Memory B cell (primary cell): ENCODE measurements at regions not wholly inside any gene's neighbourhood (a gene's known extent, or its start where the extent isn't known, plus 50 kb on each side); places are given as distances from the start of the nearest gene placed in this dataset.

ENCODE experiments used
- ATAC-seq: fragments of 150-1000 bp; cut with Tn5 transposase; 2 replicates; pipeline ENCODE4 v1.10.0; 2021; ENCODE audit warnings: low read depth, mild to moderate bottlenecking, moderate library complexity
- DNase-seq, 2 donors: peaks; one replicate each; pipeline ENCODE4 v3.0.0; 2022; ENCODE audit warnings: low spot score in 2 of 2
- H3K27ac Mint-ChIP-seq: one replicate; pipeline ENCODE4 v1.8.0; 2022; ENCODE audit warnings: mild to moderate bottlenecking, moderate library complexity, mixed read lengths
- H3K27me3 Mint-ChIP-seq: one replicate; pipeline ENCODE4 v1.8.0; 2022; ENCODE audit warnings: mixed read lengths
- H3K36me3 Mint-ChIP-seq: one replicate; pipeline ENCODE4 v1.8.0; 2022; ENCODE audit warnings: mild to moderate bottlenecking, mixed read lengths
- H3K4me1 Mint-ChIP-seq: one replicate; pipeline ENCODE4 v1.8.0; 2022; ENCODE audit warnings: mixed read lengths
- H3K4me3 Mint-ChIP-seq: one replicate; pipeline ENCODE4 v1.8.0; 2022; ENCODE audit warnings: mild to moderate bottlenecking, moderate library complexity, mixed read lengths
- H3K9me3 Mint-ChIP-seq: one replicate; pipeline ENCODE4 v1.8.0; 2022; ENCODE audit warnings: mixed read lengths

DNA sequence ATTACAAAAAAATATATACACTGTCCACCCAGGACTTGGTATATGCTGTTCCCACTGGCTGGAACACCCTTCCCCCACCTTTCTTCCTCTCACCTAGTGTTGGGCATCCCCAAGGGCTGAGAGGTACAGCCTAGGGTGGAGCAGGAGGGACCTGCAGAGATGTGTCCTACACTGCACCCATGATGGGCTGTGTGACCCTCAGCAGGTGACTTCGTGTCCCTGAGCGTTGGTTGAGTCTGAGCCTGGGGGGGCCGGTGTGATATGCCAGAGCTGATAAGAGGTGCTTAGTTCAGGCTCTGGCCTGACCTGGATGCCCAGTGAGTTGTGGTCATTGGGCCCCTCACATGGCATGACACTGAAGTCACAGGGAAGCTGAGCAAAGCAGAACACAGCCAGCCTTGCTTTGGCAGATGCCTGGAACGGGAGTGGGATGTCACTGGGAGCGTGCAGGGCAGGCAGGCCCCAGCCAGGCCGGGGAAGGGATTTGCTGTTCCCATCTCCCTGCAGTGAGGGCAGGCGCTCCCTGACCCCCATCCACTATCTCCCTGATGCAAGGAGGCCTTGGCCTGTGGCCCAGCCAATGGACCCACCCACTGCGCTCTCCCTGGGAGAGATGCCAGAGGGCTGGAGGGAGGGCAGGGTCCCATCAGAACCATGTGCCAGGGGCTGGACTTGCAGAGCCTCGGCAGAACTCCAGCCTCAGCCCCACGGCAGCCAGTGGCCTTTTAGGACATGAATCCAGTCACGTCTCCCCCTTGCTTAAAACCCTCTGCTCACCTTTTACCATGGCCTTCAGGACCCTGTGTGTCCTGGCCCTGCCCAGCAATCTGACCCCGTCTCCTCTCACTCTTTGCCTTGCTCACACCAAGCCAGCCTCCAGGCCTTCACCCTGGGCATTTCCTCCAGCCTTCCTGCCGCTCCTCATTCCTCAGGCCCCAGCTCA is 138.9 kb downstream of the MN1 start:
- H3K4me1 Mint-ChIP-seq: no peaks in the 10 kb centered on the region
- H3K36me3 Mint-ChIP-seq: no peaks in the 10 kb centered on the region
- DNase-seq (no peak), ATAC-seq (no peak)
- H3K27ac Mint-ChIP-seq: no peak overlapping the region
- H3K4me3 Mint-ChIP-seq: no peak overlapping the region
- peaks cover 5% of the 10 kb centered on the region for H3K9me3 Mint-ChIP-seq
- H3K27me3 Mint-ChIP-seq: peaks cover 2% of the 10 kb centered on the region

DNA sequence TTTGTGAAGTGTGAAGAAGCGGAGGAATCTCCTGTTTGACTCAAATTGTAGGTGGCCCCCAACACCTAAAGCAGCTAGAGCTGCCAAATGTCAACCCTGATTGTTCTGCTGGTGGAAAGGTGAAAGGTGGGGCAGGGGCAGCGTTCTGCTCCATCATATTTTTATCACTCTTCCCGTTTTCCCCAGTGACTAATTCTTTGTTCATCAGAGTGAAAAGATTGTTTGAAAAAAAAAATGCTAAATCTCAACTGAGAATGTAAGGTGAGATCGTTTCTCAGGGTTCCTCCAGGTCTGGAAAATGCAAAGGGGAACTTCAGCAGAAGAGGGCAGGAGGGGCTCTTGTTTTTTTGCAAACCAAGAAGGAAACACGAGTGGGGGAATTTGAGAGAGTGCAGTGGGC is 137.7 kb downstream of the MN1 start:
- DNase-seq (no peak), ATAC-seq (no peak)
- Mint-ChIP-seq H3K36me3 (no peaks in the 10 kb centered on the region), H3K4me3 (no peak overlapping the region), H3K4me1 (no peaks in the 10 kb centered on the region), H3K9me3 (peaks cover 5% of the 10 kb centered on the region), H3K27me3 (peaks cover 3% of the 10 kb centered on the region), H3K27ac (no peak overlapping the region)

DNA sequence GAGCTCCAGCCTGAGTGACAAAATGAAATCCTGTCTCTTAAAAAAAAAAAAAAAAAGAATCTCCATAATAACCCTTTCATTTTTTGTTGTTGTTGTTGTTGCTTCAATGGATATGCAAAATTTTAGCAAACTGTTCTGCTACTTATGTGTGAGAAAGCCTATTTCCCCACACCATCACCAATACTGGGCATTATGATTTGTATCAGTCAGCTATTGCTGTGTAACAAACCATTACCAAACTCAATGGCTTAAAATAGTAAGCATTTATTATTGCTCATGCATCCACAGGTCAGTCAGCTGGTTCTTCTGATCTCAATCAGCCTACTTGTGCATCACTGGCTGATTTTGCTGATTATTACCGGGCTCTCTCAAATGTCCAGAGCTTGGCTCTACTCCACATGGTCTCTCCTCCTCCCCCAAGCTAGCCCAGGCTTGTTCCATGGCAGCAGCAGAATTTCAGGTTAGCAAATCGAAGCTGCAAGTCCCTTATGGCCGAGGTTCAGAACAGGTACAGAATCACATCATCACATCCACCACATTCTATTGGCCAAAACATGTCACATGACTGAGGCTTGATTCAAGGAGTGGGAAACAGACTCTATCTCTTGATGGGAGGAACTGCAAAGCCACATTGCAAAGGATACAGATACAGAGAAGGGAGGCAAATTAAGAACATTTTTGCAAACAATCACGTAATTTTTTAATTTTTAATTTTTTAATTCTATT is 135.1 kb downstream of the MN1 start:
- H3K36me3 Mint-ChIP-seq: no peaks in the 10 kb centered on the region
- H3K9me3 Mint-ChIP-seq: peaks cover 2% of the 10 kb centered on the region
- ATAC-seq: no peak
- H3K4me3 Mint-ChIP-seq: no peak overlapping the region
- no peak for DNase-seq
- no peak overlapping the region for H3K27ac Mint-ChIP-seq
- no peaks in the 10 kb centered on the region for H3K4me1 Mint-ChIP-seq
- H3K27me3 Mint-ChIP-seq: peaks cover 3% of the 10 kb centered on the region

DNA sequence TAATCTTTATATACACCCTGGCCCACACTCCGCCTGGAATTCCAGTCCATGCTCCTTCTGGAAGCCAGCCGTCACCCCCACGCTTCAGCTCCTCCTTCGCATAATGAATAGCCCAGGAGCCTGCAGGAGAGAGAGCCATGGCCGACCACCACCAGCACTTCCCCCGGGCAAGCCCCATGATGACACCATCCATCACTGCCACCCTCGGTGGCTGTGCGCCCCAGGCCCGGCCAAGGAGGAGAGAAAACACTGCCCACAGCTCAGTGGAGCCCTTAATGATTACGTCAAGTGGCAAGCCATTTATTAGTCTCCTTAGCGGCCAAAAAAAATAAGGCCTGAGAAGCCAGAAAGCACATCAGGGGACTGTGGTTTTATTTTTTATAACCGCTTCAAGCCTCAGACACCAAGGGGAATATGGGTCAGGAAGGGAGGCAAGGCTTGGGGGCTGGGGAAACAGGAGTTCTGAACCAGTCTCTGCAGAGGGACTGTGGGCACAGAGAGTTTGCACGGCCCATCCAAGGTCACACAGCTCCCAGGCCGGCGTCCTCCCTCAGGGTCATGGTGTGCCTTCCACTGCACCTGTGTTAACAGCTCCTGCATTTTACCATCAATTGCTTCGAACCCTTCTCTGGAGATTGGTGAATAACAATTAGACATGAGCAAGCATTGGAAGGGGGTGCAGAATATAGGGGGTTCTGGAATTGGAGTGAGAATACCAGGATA is 134.3 kb downstream of the MN1 start:
- H3K9me3 Mint-ChIP-seq: peaks cover 2% of the 10 kb centered on the region
- H3K27ac Mint-ChIP-seq: no peak overlapping the region
- H3K36me3 Mint-ChIP-seq: no peaks in the 10 kb centered on the region
- peaks cover 3% of the 10 kb centered on the region for H3K27me3 Mint-ChIP-seq
- ATAC-seq (no peak), DNase-seq (no peak)
- no peaks in the 10 kb centered on the region for H3K4me1 Mint-ChIP-seq
- no peak overlapping the region for H3K4me3 Mint-ChIP-seq

DNA sequence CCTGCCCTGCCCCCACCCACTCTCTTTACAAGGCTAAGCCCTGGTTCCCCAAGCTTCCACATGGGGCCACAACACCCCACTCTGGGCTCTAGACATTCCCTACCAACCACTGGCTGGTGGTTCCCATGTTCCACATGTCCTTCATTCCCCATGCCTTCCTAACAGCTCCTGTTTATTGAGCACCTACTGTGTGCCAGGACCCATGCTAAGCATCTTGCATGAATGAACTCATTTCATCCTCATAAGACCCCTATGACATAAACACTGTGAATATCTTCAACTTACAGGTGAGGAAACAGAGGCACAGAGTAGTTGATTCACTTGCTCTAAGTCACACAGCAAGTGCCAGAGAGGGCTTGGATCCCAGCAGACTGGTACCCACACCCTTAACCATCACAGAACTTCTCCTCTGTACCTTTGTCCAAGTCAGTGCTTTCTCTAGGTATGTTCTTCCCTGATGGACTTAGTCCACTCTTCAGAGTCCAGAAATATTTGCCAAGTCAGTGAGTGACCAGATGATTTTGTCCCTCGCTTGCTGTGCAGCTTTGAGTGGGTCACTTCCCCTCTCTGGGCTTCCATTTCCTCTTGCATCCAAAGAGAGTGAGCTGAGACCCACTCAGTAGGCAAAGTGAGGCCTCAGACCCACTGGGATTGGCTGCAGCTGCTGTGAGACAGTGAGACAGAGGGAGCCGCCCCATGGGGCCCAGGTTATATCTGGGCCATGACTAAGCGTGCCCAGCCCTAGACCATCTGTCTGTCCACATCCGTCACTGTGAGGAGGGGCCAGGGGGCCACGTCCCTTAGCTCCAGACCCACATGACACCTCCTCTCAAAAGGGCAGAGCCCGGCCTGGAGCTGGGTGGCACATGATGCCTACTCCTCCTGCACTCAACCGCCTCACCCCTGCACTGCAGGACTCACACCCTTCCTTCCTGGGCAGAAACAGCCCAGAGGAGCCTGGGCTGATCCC is 132.4 kb downstream of the MN1 start:
- H3K36me3 Mint-ChIP-seq: no peaks in the 10 kb centered on the region

DNA sequence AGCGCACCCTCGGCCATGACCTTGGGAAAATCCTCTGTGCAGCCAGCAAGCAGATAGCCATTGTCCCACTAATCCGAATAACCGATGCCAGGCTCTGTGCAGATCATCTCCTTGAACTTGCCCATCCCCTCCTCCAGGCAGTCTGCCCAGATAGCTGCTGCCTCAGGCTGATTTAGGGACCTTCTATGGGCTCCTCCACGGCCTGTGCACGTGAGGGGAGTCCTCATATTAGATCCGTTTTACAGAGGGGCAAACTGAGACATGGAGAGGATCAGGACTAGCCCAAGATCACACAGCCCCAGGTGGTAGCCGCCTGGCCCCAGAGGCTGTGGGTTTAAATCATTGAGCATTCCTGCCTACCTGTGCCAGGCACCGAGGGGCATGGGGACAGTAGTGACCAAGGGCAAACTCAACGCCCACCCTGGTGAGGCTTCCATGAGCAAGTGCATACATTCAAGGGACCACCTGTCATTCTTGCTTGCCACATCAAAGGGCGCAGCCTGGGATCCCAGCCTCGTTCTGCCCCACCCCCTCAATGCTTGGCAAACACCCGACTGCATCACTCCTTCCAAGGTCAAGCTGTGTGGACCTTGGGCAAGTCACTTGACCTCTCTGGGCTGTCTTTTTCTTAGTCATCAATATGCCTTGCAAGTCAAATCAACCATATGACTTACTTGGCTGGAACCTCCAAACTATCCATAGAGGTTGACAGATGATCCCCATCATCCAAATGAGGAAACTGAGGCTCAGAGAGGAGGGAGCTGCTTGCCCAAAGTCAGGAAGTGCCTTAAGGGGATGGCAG is 131.6 kb downstream of the MN1 start:
- peaks cover 5% of the 10 kb centered on the region for H3K9me3 Mint-ChIP-seq
- ATAC-seq (no peak), DNase-seq (no peak)
- H3K27ac Mint-ChIP-seq: no peak overlapping the region
- peaks cover 3% of the 10 kb centered on the region for H3K36me3 Mint-ChIP-seq
- peaks cover 3% of the 10 kb centered on the region for H3K4me1 Mint-ChIP-seq
- H3K27me3 Mint-ChIP-seq: peaks cover 11% of the 10 kb centered on the region
- no peak overlapping the region for H3K4me3 Mint-ChIP-seq

More for the DNA sequence above, 132.4 kb downstream of the MN1 start:
- peaks cover 4% of the 10 kb centered on the region for H3K27me3 Mint-ChIP-seq
- H3K4me1 Mint-ChIP-seq: no peaks in the 10 kb centered on the region
- peaks cover 2% of the 10 kb centered on the region for H3K9me3 Mint-ChIP-seq
- ATAC-seq (no peak), DNase-seq (no peak)
- H3K4me3 Mint-ChIP-seq: no peak overlapping the region
- H3K27ac Mint-ChIP-seq: no peak overlapping the region

DNA sequence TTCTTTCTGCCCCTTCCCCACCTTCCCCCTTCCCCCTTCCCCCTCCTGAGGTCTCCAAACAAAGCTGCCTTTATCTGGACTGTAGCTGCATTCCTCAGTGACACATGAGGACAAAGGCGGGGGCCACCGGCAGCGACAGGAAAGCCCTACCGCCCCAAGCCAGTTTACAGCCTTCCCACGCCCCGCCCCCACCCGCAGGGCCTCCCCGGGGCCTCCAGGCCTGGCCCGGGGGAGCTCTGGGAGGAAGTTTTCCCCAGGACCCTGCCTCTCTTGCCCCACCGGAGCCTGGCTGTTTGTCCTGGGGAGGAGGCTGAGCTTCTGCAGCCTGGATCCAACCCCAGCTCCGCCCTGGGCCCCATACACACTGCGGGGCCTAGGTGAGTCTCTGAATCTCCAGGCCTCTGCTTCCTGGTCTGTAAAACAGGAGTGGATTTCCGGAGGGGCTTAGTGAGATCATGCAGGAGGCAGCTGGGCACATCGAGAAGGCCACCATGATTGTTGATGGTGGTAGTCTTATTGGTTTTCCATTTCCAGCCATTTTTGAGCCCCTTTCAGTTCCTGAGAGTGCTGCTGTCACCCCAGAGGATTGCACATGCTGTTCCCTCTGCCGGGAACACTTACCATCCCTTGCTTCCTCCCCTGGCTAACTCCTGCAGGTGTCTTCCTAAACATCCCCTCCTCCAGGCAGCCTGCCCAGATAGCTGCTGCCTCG is 130.7 kb downstream of the MN1 start:
- no peak overlapping the region for H3K4me3 Mint-ChIP-seq
- ATAC-seq (no peak), DNase-seq (no peak)
- peaks cover 3% of the 10 kb centered on the region for H3K4me1 Mint-ChIP-seq
- peaks cover 5% of the 10 kb centered on the region for H3K9me3 Mint-ChIP-seq
- H3K27ac Mint-ChIP-seq: no peak overlapping the region
- H3K36me3 Mint-ChIP-seq: peaks cover 3% of the 10 kb centered on the region
- H3K27me3 Mint-ChIP-seq: peaks cover 11% of the 10 kb centered on the region

DNA sequence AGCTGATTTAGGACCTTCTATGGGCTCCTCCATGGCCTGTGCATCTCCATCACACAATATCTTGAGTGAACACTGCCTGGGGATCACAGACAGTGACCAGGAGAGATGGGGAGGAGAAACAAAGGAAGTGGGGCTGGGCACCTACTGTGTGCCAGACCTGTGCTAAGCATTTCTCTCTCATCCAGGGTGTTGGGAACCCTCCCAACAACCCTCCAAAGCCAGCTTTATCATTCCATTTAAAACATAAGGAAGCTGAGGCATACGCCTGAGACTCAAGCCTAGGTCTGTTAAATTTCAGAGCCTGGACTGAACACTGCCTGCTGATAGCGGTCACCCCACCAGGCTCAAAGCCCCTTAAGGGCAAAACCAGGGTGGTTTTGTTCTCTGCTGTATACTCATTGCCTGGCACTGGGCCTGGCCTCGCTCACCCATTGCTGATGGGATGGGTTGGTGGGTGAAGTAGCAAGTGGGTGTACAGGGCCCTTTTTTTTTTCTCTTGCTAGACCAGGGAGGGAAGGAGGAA is 130.1 kb downstream of the MN1 start:
- Mint-ChIP-seq H3K9me3 (peaks cover 4% of the 10 kb centered on the region), H3K27me3 (peaks cover 13% of the 10 kb centered on the region), H3K4me3 (no peak overlapping the region), H3K27ac (no peak overlapping the region), H3K4me1 (peaks cover 3% of the 10 kb centered on the region), H3K36me3 (peaks cover 3% of the 10 kb centered on the region)
- ATAC-seq (no peak), DNase-seq (no peak)

DNA sequence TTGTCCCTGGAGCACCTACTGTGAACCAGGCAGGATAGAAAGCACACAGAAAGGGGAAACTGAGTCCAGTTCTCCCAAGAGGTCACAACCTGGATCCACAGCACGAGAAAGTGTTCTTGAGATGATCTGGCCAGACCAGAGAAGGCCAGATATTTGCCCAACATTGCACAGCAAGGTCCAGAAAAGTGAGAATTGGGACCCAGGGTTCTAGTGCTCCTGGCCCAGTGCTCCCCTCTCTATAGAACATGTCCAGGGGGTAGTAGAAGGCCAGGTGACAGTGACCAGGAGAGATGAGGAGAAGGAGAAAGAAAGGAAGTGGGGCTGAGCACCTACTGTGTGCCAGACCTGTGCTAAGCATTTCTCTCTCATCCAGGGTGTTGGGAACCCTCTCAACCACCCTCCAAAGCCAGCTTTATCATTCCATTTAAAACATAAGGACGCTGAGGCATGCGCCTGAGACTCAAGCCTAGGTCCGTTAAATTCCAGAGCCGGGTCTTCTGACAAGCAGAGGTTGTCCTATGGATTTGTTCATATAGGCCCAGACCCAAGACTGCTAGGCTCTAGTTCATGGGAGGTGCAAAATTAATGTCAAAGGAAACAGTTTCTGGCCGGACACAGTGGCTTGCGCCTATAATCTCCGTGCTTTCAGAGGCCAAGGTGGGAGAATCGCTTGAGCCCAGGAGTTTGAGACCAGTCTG is 128.7 kb downstream of the MN1 start:
- H3K9me3 Mint-ChIP-seq: peaks cover 2% of the 10 kb centered on the region
- DNase-seq (no peak), ATAC-seq (no peak)
- peaks cover 3% of the 10 kb centered on the region for H3K36me3 Mint-ChIP-seq
- H3K4me3 Mint-ChIP-seq: no peak overlapping the region
- peaks cover 13% of the 10 kb centered on the region for H3K27me3 Mint-ChIP-seq
- no peak overlapping the region for H3K27ac Mint-ChIP-seq
- peaks cover 3% of the 10 kb centered on the region for H3K4me1 Mint-ChIP-seq

DNA sequence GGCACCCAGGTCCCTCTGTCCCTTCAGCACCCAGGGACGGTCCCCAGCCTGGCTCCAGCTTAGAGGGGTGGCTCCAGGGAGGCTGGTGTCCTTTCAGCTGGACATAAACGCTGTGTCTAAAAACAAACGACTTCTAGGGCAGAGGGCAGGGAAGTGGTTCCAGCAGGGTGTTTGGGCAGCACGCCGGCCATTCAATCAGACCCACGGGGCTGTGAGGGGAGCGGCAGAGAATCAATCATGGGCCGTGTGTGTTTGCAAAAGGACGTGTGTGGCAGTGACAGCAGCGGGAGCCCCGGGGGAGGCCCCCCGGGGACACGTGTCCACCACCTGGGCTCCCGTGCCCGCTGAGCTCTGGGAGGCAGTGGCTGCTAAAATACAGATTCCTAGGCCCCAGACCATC is 127.7 kb downstream of the MN1 start:
- no peak overlapping the region for H3K27ac Mint-ChIP-seq
- ATAC-seq (no peak), DNase-seq (no peak)
- H3K27me3 Mint-ChIP-seq: peaks cover 12% of the 10 kb centered on the region
- H3K4me3 Mint-ChIP-seq: no peak overlapping the region
- peaks cover 2% of the 10 kb centered on the region for H3K9me3 Mint-ChIP-seq
- peaks cover 3% of the 10 kb centered on the region for H3K36me3 Mint-ChIP-seq
- H3K4me1 Mint-ChIP-seq: peaks cover 3% of the 10 kb centered on the region

DNA sequence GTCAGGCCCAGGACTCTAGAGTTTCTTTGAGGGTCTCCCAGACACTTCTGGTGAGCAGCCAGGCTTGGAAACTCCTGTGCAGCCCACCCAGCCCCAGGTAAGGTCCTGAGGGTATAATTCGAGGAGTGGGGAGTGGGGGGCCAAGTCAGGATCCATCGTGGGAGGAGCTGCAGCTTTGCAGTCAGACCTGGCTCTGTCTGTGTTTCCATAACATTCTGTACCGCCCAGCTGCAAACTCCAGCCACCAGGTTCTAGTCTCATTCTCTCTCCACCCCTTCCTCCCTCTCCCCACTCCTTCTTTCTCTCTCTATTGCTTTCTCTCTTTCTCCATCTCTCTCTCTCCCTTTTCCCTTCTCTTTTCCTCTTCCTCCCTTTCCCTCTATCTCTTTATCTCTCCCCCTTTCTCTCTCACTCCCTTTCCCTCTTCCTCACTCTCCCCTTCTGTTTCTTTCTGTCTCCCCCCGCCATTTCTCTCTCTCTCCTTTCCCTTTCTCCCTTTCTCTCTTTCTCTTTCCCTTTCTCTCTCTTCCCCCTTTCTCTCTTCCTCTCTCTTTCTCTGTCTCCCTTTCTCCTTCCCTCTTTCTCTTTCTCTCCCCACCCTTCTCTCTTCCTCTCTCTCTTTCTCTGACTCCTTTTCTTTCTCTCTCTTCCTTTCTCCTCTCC is 127.2 kb downstream of the MN1 start:
- no peak for ATAC-seq
- Mint-ChIP-seq H3K27me3 (peaks cover 12% of the 10 kb centered on the region), H3K4me1 (peaks cover 3% of the 10 kb centered on the region), H3K4me3 (no peak overlapping the region), H3K27ac (no peak overlapping the region), H3K36me3 (peaks cover 3% of the 10 kb centered on the region), H3K9me3 (peaks cover 2% of the 10 kb centered on the region)
- no peak for DNase-seq
